DMS153 treated with DMSO at 0.1 percent for 48 hours (cell line): ENCODE measurements at regions not wholly inside any gene's neighbourhood (a gene's known extent, or its start where the extent isn't known, plus 50 kb on each side); places are given as distances from the start of the nearest gene placed in this dataset.
"Not testable (repeated sequence)": the region's sequence is repeated elsewhere in the genome, so short reads cannot be mapped to it uniquely, and the experiment has no call there.

Experiments used
- DNase-seq: peaks from one replicate; lab custom pipeline; 2025; ENCODE audit not compliant: unreplicated experiment; lab: John Stamatoyannopoulos, UW

- no peak for DNase-seq
Observed at GRCh38 chr1:70745199-70745598, 302.4 kb downstream of the PTGER3 start.

- not testable (repeated sequence) for DNase-seq
Observed at GRCh38 chr1:70746062-70746461, 301.6 kb downstream of the PTGER3 start.

DNA sequence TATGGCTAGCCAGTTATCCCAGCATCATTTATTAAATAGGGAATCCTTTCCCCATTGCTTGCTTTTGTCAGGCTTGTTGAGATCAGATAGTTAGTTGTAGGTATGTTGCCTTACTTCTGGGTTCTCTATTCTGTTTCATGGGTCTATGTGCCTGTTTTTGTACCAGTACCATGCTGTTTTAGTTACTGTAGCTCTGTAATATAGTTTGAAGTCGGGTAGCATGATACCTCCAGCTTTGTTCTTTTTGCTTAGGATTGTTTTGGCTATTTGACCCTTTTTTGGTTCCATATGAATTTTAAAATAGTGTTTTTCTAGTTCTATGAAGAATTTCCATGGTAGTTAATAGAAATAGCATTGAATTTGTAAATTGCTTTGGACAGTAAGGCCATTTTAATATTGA is 300.5 kb downstream of the PTGER3 start:
- not testable (repeated sequence) for DNase-seq

- DNase-seq = not testable (repeated sequence)
Observed at GRCh38 chr1:70751676-70752287, 295.8 kb downstream of the PTGER3 start.

GRCh38 chr1:70754701-70755100 is 292.9 kb downstream of the PTGER3 start:
- DNase-seq = no peak

DNA sequence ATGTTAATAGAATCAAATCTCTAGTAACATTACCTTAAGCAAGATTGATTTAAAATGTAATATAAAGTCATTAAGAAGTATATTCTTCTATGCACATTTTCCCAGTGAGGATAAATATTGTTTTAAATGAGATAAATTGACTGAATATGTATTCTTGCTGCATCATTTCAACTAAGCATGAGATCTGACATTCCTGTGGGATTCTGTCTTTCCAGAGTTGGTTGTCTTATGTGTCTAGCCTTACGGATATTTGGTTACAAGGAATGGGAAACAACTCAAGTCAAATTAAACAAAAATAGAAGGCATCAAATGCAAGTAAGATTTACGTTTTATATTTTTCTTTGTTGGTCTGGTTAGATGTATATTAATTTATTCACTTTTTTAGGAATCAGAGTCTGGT is 287.5 kb downstream of the PTGER3 start:
- no peak for DNase-seq

DNA sequence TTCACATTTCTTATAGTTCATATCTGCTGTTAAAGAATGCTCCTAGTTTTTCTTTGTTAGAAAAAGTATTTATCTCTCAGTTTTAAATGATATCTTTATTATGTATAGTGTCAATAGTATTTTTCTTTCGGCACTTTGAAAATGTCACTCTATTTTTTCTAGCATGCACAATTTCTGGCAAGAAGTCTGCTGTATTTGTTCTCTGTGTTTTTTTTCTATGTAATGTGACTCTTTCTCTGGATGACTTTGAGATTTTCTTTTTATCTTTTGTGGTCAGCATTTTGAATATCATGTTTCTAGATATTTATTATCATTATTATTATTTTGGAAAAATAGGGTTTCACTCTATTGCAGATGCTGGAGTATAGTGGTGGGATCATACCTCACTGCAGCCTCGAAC is 285.2 kb downstream of the PTGER3 start:
- no peak for DNase-seq

DNA sequence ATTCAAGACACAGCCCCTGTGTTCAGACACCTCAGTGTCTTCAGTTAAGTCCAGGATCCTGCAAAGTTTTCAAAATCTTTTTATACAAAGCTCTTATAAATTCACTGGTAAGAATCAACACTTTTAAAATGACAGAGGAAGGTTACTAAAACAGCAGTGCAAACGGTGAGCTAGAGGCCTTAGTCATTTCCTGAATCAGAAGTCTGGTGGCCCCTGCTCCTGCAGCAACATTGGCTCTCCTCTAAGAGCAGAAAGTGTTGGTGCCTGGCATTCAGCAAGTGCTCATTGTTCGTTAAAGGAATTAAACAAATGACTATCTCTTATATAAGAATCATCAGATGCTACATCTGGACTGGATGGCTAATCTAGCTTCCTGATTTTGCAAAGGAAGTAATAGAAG is 282.9 kb downstream of the PTGER3 start:
- DNase-seq = no peak

DNA sequence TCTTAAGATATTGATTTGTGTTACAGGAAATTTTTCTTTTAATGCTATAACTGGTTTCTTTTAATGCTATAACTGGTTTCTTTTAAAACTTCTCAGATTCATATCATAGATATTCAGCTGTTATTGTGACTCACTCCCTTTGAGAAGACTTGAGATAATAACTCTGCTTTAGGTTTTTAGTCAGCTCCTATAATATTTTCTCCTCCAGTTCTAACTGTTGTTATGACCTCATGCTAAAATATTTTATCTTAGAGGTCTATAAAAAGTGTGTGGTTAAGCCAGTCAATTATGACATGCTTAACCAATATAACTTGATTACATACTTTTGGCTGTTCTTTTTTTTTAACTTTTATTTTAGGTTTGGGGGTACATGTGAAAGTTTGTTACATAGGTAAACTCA is 280.2 kb downstream of the PTGER3 start:
- DNase-seq = no peak

DNA sequence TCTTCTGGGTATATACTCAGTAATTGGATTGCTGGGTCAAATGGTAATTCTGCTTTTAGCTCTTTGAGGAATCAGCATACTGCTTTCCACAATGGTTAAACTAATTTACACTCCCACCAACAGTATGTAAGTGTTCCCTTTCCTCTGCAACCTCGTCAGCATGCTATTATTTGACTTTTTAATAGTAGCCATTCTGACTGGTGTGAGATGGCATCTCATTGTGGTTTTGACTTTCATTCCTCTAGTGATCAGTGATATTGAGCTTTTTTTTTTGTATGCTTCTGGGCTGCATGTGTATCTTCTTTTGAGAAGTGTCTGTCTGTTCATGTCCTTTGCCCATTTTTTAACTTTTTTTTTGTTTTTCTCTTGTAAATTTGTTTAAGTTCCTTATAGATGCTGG is 279.4 kb downstream of the PTGER3 start:
- DNase-seq = no peak

GRCh38 chr1:70778056-70778762 is 269.4 kb downstream of the PTGER3 start:
- DNase-seq = no peak

DNA sequence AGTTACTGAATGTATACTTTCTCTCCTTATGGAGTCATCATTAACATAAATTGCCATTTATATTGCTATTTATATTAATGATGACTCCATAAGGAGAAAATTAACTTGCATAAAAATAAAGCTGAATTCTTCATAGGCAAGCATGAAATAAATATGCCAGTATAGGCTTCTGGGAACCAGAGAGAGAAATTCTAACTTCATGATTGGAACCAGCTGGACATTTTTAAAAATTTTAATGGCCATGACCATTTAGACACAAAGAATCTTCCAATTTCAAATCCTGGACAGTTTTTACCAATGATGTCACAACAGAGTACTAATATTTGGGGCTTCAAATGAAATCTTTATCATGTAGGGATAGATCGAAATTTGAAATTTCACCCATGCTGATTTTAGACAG is 268.7 kb downstream of the PTGER3 start:
- DNase-seq = no peak

GRCh38 chr1:70779571-70779970 is 268.0 kb downstream of the PTGER3 start:
- DNase-seq = no peak

DNA sequence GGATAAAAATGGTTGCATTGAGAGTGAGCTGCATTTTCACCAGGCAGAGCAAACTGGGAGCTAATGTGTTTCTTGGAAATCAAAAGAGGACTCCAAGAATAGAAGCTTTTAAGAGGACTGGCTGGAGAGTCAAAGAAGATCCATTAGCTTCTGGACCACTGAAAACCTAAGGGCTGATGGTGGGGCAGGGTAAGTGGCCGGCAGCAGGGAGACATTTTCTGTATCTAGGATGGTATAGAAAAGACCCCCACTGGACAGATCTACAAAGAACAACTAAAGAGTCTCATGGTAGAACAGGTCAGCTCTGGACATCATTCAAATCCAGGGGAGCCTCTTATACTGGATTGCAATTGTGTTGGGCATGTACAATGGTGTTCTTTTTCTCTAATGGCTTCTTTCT is 262.3 kb downstream of the PTGER3 start:
- no peak for DNase-seq

GRCh38 chr1:70790232-70790923 is 257.2 kb downstream of the PTGER3 start:
- no peak for DNase-seq

GRCh38 chr1:70795064-70795463 is 252.6 kb downstream of the PTGER3 start:
- not testable (repeated sequence) for DNase-seq

DNA sequence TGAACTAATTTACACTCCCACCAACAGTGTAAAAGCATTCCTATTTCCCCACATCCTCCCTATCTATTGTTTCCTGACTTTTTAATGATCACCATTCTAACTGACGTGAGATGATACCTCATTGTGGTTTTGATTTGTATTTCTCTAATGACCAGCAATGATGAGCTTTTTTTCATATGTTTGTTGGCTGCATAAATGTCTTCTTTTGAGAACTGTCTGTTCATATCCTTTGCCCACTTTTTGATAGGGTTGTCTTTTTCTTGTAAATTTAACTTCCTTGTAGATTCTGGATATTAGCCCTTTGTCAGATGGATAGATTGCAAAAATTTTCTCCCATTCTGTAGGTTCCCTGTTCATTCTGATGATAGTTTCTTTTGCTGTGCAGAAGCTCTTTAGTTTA is 251.3 kb downstream of the PTGER3 start:
- DNase-seq = not testable (repeated sequence)

DNA sequence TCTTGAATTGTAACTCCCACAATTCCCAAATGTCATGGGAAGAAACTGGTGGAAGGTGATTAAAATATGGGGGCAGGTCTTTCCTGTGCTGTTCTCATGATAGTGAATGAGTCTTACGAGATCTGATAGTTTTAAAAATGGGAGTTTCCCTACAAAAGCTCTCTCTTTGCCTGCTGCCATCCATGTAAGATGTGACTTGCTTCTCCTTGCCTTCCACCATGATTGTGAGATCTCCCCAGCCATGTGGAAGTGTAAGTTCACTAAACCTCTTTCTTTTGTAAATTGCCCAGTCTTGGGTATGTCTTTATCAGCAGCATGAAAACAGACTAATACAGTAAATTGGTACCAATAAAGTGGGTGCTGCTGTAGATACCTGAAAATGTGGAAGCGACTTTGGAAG is 245.0 kb downstream of the PTGER3 start:
- DNase-seq = not testable (repeated sequence)

- no peak for DNase-seq
Observed at GRCh38 chr1:70805641-70806040, 242.0 kb downstream of the PTGER3 start.

- DNase-seq = no peak
Observed at GRCh38 chr1:70807088-70807664, 240.4 kb downstream of the PTGER3 start.

- no peak for DNase-seq
Observed at GRCh38 chr1:70809069-70809468, 238.5 kb downstream of the PTGER3 start.

DNA sequence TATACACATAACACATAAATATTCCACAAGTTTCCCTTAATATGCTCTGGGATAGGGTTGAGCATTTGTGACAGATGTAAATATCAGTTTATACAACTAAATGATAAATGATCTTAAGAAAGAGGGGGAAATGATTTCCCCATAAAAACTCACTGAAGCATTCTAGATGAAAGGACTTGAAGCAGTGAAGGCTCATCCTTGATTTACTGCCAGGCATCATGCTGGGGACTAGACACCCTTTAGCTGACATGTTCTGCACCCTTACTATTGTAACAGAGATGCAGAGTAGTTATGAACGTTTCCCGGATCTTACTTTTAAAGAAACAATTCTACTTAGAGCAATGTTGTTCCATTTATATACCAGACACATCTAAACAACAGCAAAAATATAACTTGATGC is 235.8 kb downstream of the PTGER3 start:
- DNase-seq = no peak
